HepG2 (cell line): ENCODE measurements at regions not wholly inside any gene's neighbourhood (a gene's known extent, or its start where the extent isn't known, plus 50 kb on each side); places are given as distances from the start of the nearest gene placed in this dataset.

Experiments
- ATAC-seq: fragments of 200-7000 bp; cut with Tn5 transposase; 3 replicates; pipeline ENCODE4 v1.9.1; 2020; ENCODE audit warnings: mild to moderate bottlenecking, moderate library complexity
- BruUV-seq: library from RNA; stranded (reverse); fragments of 400-500 nt; replicated peaks from 2 replicates; lab custom pipeline; 2021; lab: Mats Ljungman, UMichigan
- CTCF ChIA-PET: fragments of 300-600 bp; formaldehyde crosslinking; extraction: SDS; loops from one replicate; lab custom pipeline; 2021; ENCODE audit warnings: low total read pairs, inconsistent platforms, low intra/inter-chr PET ratio; lab: Yijun Ruan, JAX
- POLR2A ChIA-PET: fragments of 350-600 bp; sonication (Branson Sonifier 250); formaldehyde crosslinking; loops from one replicate; lab custom pipeline; 2020; ENCODE audit warnings: antibody characterized with exemption, inconsistent platforms; lab: Yijun Ruan, JAX
- DNase-seq: peaks from one replicate; pipeline ENCODE4 v3.0.0-alpha.2; 2015; ENCODE audit warnings: low spot score
- FAIRE-seq: peaks from 3 replicates; lab custom pipeline; 2011; peaks lifted over from hg19 to GRCh38; lab: Jason Lieb, UNC
- H2AFZ ChIP-seq: one replicate; pipeline ENCODE4 v1.6.1; 2011; ENCODE audit warnings: low read length, inconsistent platforms
- H3K27ac ChIP-seq: fragments of 300-600 bp; 3 replicates; pipeline ENCODE4 v1.8.0; 2011; ENCODE audit warnings: mixed run types, mild to moderate bottlenecking, mixed read lengths, low read length, inconsistent platforms; ENCODE audit not compliant: insufficient read depth; ENCODE audit errors: extremely low read length
- H3K27me3 ChIP-seq, 2 experiments: fragments of 200-600 bp in 1 of 2; 2 replicates in 1 of 2; 3 replicates in 1 of 2; pipeline versions ENCODE4 v1.6.0 to v1.8.0; 2011; ENCODE audit warnings: low read length in 2 of 2, mild to moderate bottlenecking in 2 of 2, moderate library complexity in 2 of 2, inconsistent platforms in 1 of 2; ENCODE audit not compliant: insufficient read depth in 2 of 2, control insufficient read depth in 1 of 2
- H3K36me3 ChIP-seq, 2 experiments: fragments of 200-600 bp in 1 of 2; replicated peaks in 1 of 2; 2 replicates in 1 of 2; 3 replicates in 1 of 2; pipeline versions ENCODE4 v1.5.1 to v1.8.0; 2011; ENCODE audit warnings: low read length in 2 of 2, inconsistent platforms in 1 of 2; ENCODE audit not compliant: insufficient read depth in 2 of 2, control insufficient read depth in 1 of 2
- H3K4me1 ChIP-seq: 2 replicates; pipeline ENCODE4 v1.5.1; 2012; ENCODE audit warnings: low read length, inconsistent platforms; ENCODE audit not compliant: insufficient read depth
- H3K4me2 ChIP-seq: 2 replicates; pipeline ENCODE4 v1.6.0; 2011; ENCODE audit warnings: low read depth, low read length, inconsistent platforms
- H3K4me3 ChIP-seq, 3 experiments: fragments of 200-600 bp in 1 of 3; sonication (generic), shearing (Covaris generic) in 1 of 3; replicated peaks in 1 of 3; 2 replicates each; pipeline ENCODE4 v1.5.1; 2011 to 2016; ENCODE audit warnings: low read length in 3 of 3, inconsistent platforms in 2 of 3, low read depth in 2 of 3, mild to moderate bottlenecking in 2 of 3, control low read depth in 1 of 3, mixed read lengths in 1 of 3; ENCODE audit not compliant: insufficient read depth in 1 of 3
- H3K79me2 ChIP-seq: one replicate; pipeline ENCODE4 v1.6.1; 2011; ENCODE audit warnings: low read length, inconsistent platforms; ENCODE audit not compliant: insufficient read depth
- H3K9ac ChIP-seq: 2 replicates; pipeline ENCODE4 v1.6.0; 2011; ENCODE audit warnings: mild to moderate bottlenecking, low read depth, low read length, inconsistent platforms; ENCODE audit not compliant: insufficient read depth
- H3K9me3 ChIP-seq: 2 replicates; pipeline ENCODE4 v1.5.1; 2012; ENCODE audit warnings: mild to moderate bottlenecking, low read length
- H4K20me1 ChIP-seq: 2 replicates; pipeline ENCODE4 v1.6.0; 2011; ENCODE audit warnings: inconsistent platforms, mild to moderate bottlenecking, low read length, moderate library complexity; ENCODE audit not compliant: insufficient read depth
- ATF1 ChIP-seq: IDR thresholded peaks from 2 replicates; pipeline ENCODE4 v1.6.1; 2016; ENCODE audit warnings: mild to moderate bottlenecking, control low read depth
- ELF1 ChIP-seq: sonication (generic); formaldehyde crosslinking; IDR thresholded peaks from 2 replicates; pipeline ENCODE4 v1.4.0; 2020; ENCODE audit warnings: missing genetic modification reagents
- MBD4 ChIP-seq: IDR thresholded peaks from 2 replicates; pipeline ENCODE4 v1.6.1; 2012; ENCODE audit warnings: low read length, inconsistent platforms, borderline replicate concordance
- SRY ChIP-seq: sonication (generic); formaldehyde crosslinking; IDR thresholded peaks from 2 replicates; pipeline ENCODE4 v1.8.0; 2022; ENCODE audit warnings: mild to moderate bottlenecking, missing genetic modification reagents
- TBX3 ChIP-seq: fragments of 450-650 bp; IDR thresholded peaks from 2 replicates; pipeline ENCODE4 v1.6.1; 2017; ENCODE audit warnings: antibody characterized with exemption, mild to moderate bottlenecking, inconsistent platforms, borderline replicate concordance
- U2AF2 ChIP-seq: fragments of 200-400 bp; formaldehyde crosslinking; IDR thresholded peaks from 2 replicates; pipeline ENCODE4 v1.6.1; 2017; ENCODE audit warnings: low read depth, mild to moderate bottlenecking, low read length
- ZNF30 ChIP-seq: sonication (generic); formaldehyde crosslinking; IDR thresholded peaks from 2 replicates; pipeline ENCODE4 v1.5.0; 2020; ENCODE audit warnings: mild to moderate bottlenecking, missing genetic modification reagents
- ZNF432 ChIP-seq: sonication (generic); formaldehyde crosslinking; IDR thresholded peaks from 2 replicates; pipeline ENCODE4 v1.5.0; 2020; ENCODE audit warnings: missing genetic modification reagents, mild to moderate bottlenecking, borderline replicate concordance
- ZNF543 ChIP-seq: sonication (generic); formaldehyde crosslinking; IDR thresholded peaks from 2 replicates; pipeline ENCODE4 v1.4.0; 2020; ENCODE audit warnings: mild to moderate bottlenecking, missing genetic modification reagents
- WGBS: methylation state at CpG from one replicate; pipeline ENCODE4 v1.1.6; 2017; ENCODE audit warnings: low lambda C conversion rate; 5-methylcytosine and 5-hydroxymethylcytosine counted together
- in situ Hi-C: cut with HindIII; loops from 2 replicates; pipeline ENCODE4 v1.10.0; 2017; ENCODE audit warnings: low pct_unique_long_range_greater_than_20kb; ENCODE audit not compliant: extremely low pct_ligation_motif_present
- intact Hi-C: fragments of 100-400 bp; cut with micrococcal nuclease; formaldehyde crosslinking; loops from one replicate; pipeline ENCODE4 v1.10.0; 2022; ENCODE audit not compliant: unreplicated experiment
- TF ChIP-seq, protein P1 (sequence below), 2 experiments: sonication (generic) in 1 of 2; formaldehyde crosslinking in 1 of 2; IDR thresholded peaks; 2 replicates each; pipeline versions ENCODE4 v1.6.1 to v1.9.0; 2014 to 2022; ENCODE audit warnings: antibody characterized with exemption in 1 of 2, borderline replicate concordance in 1 of 2, inconsistent platforms in 1 of 2, low read depth in 1 of 2, missing genetic modification reagents in 1 of 2
- TF ChIP-seq, protein P2 (sequence below): sonication (generic); formaldehyde crosslinking; conservative IDR thresholded peaks from 2 replicates; pipeline ENCODE4 v1.8.0; 2022; ENCODE audit warnings: missing genetic modification reagents

DNA sequence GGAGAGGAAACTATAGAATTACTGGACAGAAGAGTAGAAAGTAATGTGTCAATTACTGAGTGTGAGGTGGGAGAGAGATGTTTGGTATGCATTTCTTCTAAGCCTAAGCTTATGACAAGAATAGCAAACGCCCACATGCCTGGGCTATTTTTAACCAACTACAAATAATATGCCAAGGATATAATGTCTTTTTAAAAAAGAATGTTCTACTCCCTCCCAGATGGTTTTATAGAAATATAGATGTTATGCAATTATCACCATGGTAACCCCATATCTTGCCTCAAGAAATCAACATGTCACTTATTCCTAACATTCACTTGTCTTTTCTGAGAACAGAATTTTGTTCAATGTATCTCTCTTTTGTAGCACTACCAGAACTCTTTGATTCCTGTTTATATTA, 996.7 kb upstream of the CHORDC1 start:
- BruUV-seq: no TSS peak
- no peak overlapping the region for H3K4me3 ChIP-seq
- H3K4me2 ChIP-seq: no peak overlapping the region
- H2AFZ ChIP-seq: no peak overlapping the region
- H3K36me3 ChIP-seq: no peaks in the 10 kb centered on the region
- no peaks in the 10 kb centered on the region for H3K79me2 ChIP-seq
- no peak overlapping the region for H3K9ac ChIP-seq
- H3K27me3 ChIP-seq: no peaks in the 10 kb centered on the region
- FAIRE-seq (no peak), ATAC-seq (no peak), DNase-seq (no peak)
- WGBS: 0% methylated on average over 1 of the region's 1 CpG
- TF ChIP-seq, protein P1, sequence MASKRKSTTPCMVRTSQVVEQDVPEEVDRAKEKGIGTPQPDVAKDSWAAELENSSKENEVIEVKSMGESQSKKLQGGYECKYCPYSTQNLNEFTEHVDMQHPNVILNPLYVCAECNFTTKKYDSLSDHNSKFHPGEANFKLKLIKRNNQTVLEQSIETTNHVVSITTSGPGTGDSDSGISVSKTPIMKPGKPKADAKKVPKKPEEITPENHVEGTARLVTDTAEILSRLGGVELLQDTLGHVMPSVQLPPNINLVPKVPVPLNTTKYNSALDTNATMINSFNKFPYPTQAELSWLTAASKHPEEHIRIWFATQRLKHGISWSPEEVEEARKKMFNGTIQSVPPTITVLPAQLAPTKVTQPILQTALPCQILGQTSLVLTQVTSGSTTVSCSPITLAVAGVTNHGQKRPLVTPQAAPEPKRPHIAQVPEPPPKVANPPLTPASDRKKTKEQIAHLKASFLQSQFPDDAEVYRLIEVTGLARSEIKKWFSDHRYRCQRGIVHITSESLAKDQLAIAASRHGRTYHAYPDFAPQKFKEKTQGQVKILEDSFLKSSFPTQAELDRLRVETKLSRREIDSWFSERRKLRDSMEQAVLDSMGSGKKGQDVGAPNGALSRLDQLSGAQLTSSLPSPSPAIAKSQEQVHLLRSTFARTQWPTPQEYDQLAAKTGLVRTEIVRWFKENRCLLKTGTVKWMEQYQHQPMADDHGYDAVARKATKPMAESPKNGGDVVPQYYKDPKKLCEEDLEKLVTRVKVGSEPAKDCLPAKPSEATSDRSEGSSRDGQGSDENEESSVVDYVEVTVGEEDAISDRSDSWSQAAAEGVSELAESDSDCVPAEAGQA (IDR thresholded peaks at IDR 0.05; ENCODE audit: low read depth): no peak
- TF ChIP-seq, protein P1 (CRISPR knock-in tag; IDR thresholded peaks at IDR 0.05; ENCODE audit: borderline replicate concordance): no peak
- in situ Hi-C loops: no loop called here
- no peaks in the 10 kb centered on the region for H3K9me3 ChIP-seq
- POLR2A ChIA-PET: no interaction called here
- no peaks in the 10 kb centered on the region for H4K20me1 ChIP-seq
- CTCF ChIA-PET: no interaction called here
- H3K27ac ChIP-seq: no peak overlapping the region
- H3K4me1 ChIP-seq: no peaks in the 10 kb centered on the region
- intact Hi-C loops: no loop called here

DNA sequence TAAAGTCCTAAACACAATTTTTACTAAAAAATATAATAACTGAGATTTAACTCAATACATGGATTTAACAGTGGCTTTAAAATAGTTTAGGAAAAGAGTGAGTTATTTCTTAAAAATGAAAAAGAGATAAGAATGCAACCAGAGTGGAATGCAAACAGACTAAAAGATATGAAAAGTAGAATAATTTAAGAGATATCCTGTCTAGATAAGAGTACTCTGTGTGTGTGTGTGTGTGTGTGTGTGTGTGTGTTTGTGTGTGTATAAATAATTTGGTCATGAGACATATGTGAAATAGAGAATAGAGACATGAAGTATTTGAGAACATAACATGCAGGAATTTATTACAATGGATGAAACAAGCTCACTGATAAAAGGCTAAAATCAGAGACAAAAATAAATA, 986.9 kb upstream of the CHORDC1 start:
- in situ Hi-C loops (no loop called here), intact Hi-C loops (no loop called here)
- ChIA-PET POLR2A (no interaction called here), CTCF (no interaction called here)
- Histone ChIP-seq H3K79me2 (no peaks in the 10 kb centered on the region), H3K9ac (no peak overlapping the region), H4K20me1 (no peaks in the 10 kb centered on the region), H3K4me3 (no peak overlapping the region), H2AFZ (no peak overlapping the region), H3K27me3 (no peaks in the 10 kb centered on the region), H3K9me3 (no peaks in the 10 kb centered on the region), H3K27ac (no peak overlapping the region), H3K36me3 (no peaks in the 10 kb centered on the region), H3K4me1 (no peaks in the 10 kb centered on the region), H3K4me2 (no peak overlapping the region)
- no TSS peak for BruUV-seq
- no peak for ATAC-seq
- no peak for FAIRE-seq
- DNase-seq: no peak
- no peak for TF ChIP-seq ATF1 (CRISPR knock-in tag)
- no peak for TF ChIP-seq MBD4
- no peak for TF ChIP-seq U2AF2
- no peak for TF ChIP-seq ZNF432
- TF ChIP-seq TBX3: no peak
- TF ChIP-seq ZNF543: no peak
- TF ChIP-seq, protein P2, sequence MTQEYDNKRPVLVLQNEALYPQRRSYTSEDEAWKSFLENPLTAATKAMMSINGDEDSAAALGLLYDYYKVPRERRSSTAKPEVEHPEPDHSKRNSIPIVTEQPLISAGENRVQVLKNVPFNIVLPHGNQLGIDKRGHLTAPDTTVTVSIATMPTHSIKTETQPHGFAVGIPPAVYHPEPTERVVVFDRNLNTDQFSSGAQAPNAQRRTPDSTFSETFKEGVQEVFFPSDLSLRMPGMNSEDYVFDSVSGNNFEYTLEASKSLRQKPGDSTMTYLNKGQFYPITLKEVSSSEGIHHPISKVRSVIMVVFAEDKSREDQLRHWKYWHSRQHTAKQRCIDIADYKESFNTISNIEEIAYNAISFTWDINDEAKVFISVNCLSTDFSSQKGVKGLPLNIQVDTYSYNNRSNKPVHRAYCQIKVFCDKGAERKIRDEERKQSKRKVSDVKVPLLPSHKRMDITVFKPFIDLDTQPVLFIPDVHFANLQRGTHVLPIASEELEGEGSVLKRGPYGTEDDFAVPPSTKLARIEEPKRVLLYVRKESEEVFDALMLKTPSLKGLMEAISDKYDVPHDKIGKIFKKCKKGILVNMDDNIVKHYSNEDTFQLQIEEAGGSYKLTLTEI (CRISPR knock-in tag): no peak
- TF ChIP-seq SRY: no peak
- TF ChIP-seq ZNF30 (CRISPR knock-in tag): no peak
- no peak for TF ChIP-seq ELF1
